SK-N-SH (cell line): ENCODE measurements at regions not wholly inside any gene's neighbourhood (a gene's known extent, or its start where the extent isn't known, plus 50 kb on each side); places are given as distances from the start of the nearest gene placed in this dataset.

Source experiments
- CTCF ChIA-PET: fragments of 300-600, 350-600 bp; formaldehyde crosslinking; extraction: SDS; loops from one replicate; lab custom pipeline; 2021; lab: Yijun Ruan, JAX
- POLR2A ChIA-PET: fragments of 350-600 bp; sonication (Branson Sonifier 250); formaldehyde crosslinking; extraction: SDS; loops from one replicate; lab custom pipeline; 2020; ENCODE audit warnings: antibody characterized with exemption, inconsistent platforms; lab: Yijun Ruan, JAX
- DNase-seq: peaks from one replicate; pipeline ENCODE4 v3.0.0; 2012
- H2AFZ ChIP-seq: fragments of 200-600 bp; sonication (generic); 2 replicates; pipeline ENCODE4 v1.8.1; 2016; ENCODE audit warnings: antibody characterized with exemption, mild to moderate bottlenecking, low read depth
- H3F3A ChIP-seq: fragments of 200-600 bp; sonication (generic); replicated peaks from 2 replicates; pipeline ENCODE3; 2016; ENCODE audit warnings: antibody characterized with exemption, mild to moderate bottlenecking; ENCODE audit not compliant: insufficient read depth
- H3K27ac ChIP-seq, 2 experiments: fragments of 200-500 bp in 1 of 2; fragments of 200-600 bp in 1 of 2; sonication (Bioruptor generic) in 1 of 2; sonication (generic), shearing (Covaris generic) in 1 of 2; 2 replicates each; pipeline versions ENCODE4 v1.5.1 to v1.6.1; 2014 to 2016; ENCODE audit warnings: low read depth in 2 of 2, inconsistent platforms in 1 of 2, low read length in 1 of 2, mild to moderate bottlenecking in 1 of 2, mixed read lengths in 1 of 2
- H3K27me3 ChIP-seq: fragments of 200-600 bp; sonication (generic), shearing (Covaris generic); 2 replicates; pipeline ENCODE4 v1.6.1; 2016; ENCODE audit warnings: mixed run types; ENCODE audit not compliant: insufficient read depth
- H3K36me3 ChIP-seq, 2 experiments: fragments of 200-500 bp in 1 of 2; fragments of 200-600 bp in 1 of 2; sonication (Bioruptor generic) in 1 of 2; sonication (generic) in 1 of 2; replicated peaks in 1 of 2; 2 replicates each; pipeline versions ENCODE3 to v1.5.1; 2014 to 2016; ENCODE audit warnings: low read length in 1 of 2, mild to moderate bottlenecking in 1 of 2; ENCODE audit not compliant: insufficient read depth in 2 of 2, control insufficient read depth in 1 of 2
- H3K4me1 ChIP-seq, 2 experiments: fragments of 200-500 bp in 1 of 2; fragments of 200-600 bp in 1 of 2; sonication (Bioruptor generic) in 1 of 2; sonication (generic), shearing (Covaris generic) in 1 of 2; 2 replicates each; pipeline versions ENCODE4 v1.5.1 to v1.6.1; 2014 to 2016; ENCODE audit warnings: low read depth in 1 of 2, low read length in 1 of 2, mixed run types in 1 of 2; ENCODE audit not compliant: insufficient read depth in 2 of 2, control insufficient read depth in 1 of 2
- H3K4me2 ChIP-seq: fragments of 200-600 bp; sonication (generic), shearing (Covaris generic); 2 replicates; pipeline ENCODE4 v1.6.1; 2017; ENCODE audit warnings: mixed run types
- H3K4me3 ChIP-seq, 2 experiments: fragments of 200-500 bp in 1 of 2; fragments of 200-600 bp in 1 of 2; sonication (Bioruptor generic) in 1 of 2; sonication (generic), shearing (Covaris generic) in 1 of 2; 2 replicates each; pipeline versions ENCODE4 v1.5.1 to v1.8.1; 2014 to 2016; ENCODE audit warnings: low read depth in 2 of 2, inconsistent platforms in 1 of 2, low read length in 1 of 2, mild to moderate bottlenecking in 1 of 2, mixed read lengths in 1 of 2, moderate library complexity in 1 of 2
- H3K79me2 ChIP-seq: fragments of 200-600 bp; sonication (generic); 2 replicates; pipeline ENCODE4 v1.8.1; 2017; ENCODE audit warnings: mild to moderate bottlenecking; ENCODE audit not compliant: insufficient read depth
- H3K9ac ChIP-seq: fragments of 200-600 bp; sonication (generic); 2 replicates; pipeline ENCODE4 v1.6.1; 2017; ENCODE audit warnings: mixed run types
- H3K9me2 ChIP-seq: fragments of 200-600 bp; sonication (generic); 2 replicates; pipeline ENCODE4 v1.6.1; 2017; ENCODE audit warnings: mixed run types
- H3K9me3 ChIP-seq: fragments of 200-600 bp; sonication (generic); 2 replicates; pipeline ENCODE4 v1.6.1; 2017; ENCODE audit warnings: mixed run types, mild to moderate bottlenecking, moderate library complexity
- H4K20me1 ChIP-seq: fragments of 200-600 bp; sonication (generic); 2 replicates; pipeline ENCODE4 v1.6.1; 2017; ENCODE audit warnings: mild to moderate bottlenecking, mixed run types; ENCODE audit not compliant: insufficient read depth
- CHD2 ChIP-seq: fragments of 150-350 bp; IDR thresholded peaks from 2 replicates; pipeline ENCODE4 v1.6.1; 2018; ENCODE audit warnings: low read length; ENCODE audit not compliant: partially characterized antibody
- CTCF ChIP-seq: fragments of 200-600 bp; sonication (generic); IDR thresholded peaks from 2 replicates; pipeline ENCODE4 v1.6.1; 2017; ENCODE audit warnings: antibody characterized with exemption, mild to moderate bottlenecking, moderate library complexity
- EP300 ChIP-seq, 2 experiments: IDR thresholded peaks; 2 replicates each; pipeline versions ENCODE4 v1.4.0 to v1.6.1; 2012; ENCODE audit warnings: borderline replicate concordance in 1 of 2, low read depth in 1 of 2, low read length in 1 of 2
- GATA2 ChIP-seq: sonication (generic); formaldehyde crosslinking; IDR thresholded peaks from 2 replicates; pipeline ENCODE4 v1.5.0; 2020; ENCODE audit warnings: mild to moderate bottlenecking, missing genetic modification reagents
- IRF3 ChIP-seq: fragments of 150-350 bp; IDR thresholded peaks from 2 replicates; pipeline ENCODE4 v1.6.1; 2016; ENCODE audit warnings: mild to moderate bottlenecking, low read depth, low read length
- MEF2A ChIP-seq: IDR thresholded peaks from 2 replicates; pipeline ENCODE4 v1.4.0; 2012; ENCODE audit warnings: low read depth, borderline replicate concordance
- NRF1 ChIP-seq: IDR thresholded peaks from 2 replicates; pipeline ENCODE4 v1.6.1; 2012; ENCODE audit warnings: low read depth, mild to moderate bottlenecking, low read length
- RAD21 ChIP-seq: IDR thresholded peaks from 2 replicates; pipeline ENCODE4 v1.6.1; 2012; ENCODE audit warnings: mild to moderate bottlenecking, low read length
- RCOR1 ChIP-seq: fragments of 150-350 bp; IDR thresholded peaks from 2 replicates; pipeline ENCODE4 v1.6.1; 2017; ENCODE audit warnings: antibody characterized with exemption, low read length
- RXRA ChIP-seq: IDR thresholded peaks from 2 replicates; pipeline ENCODE4 v1.4.0; 2012; ENCODE audit warnings: low read depth, mild to moderate bottlenecking, borderline replicate concordance
- TCF12 ChIP-seq: IDR thresholded peaks from 2 replicates; pipeline ENCODE4 v1.4.0; 2012
- USF1 ChIP-seq: IDR thresholded peaks from 2 replicates; pipeline ENCODE4 v1.4.0; 2012; ENCODE audit warnings: low read depth, borderline replicate concordance
- ZBTB33 ChIP-seq: IDR thresholded peaks from 2 replicates; pipeline ENCODE4 v1.4.0; 2012; ENCODE audit warnings: low read depth, borderline replicate concordance
- WGBS: methylation state at CpG from one replicate; pipeline ENCODE4 v1.1.6; 2017; ENCODE audit warnings: low lambda C conversion rate; 5-methylcytosine and 5-hydroxymethylcytosine counted together

- TF ChIP-seq USF1 (peak; percentile 20; the same call in 1 of the 2 replicates), TCF12 (no peak)
- H4K20me1 ChIP-seq, result no peaks in the 10 kb centered on the region
- H3K9me2 ChIP-seq, result no peaks in the 10 kb centered on the region
- no peak overlapping the region for H3K27ac ChIP-seq
- H3K79me2 ChIP-seq, result no peaks in the 10 kb centered on the region
- no peaks in the 10 kb centered on the region for H3F3A ChIP-seq
- H3K4me3 ChIP-seq, result no peak overlapping the region
- no peak overlapping the region for H2AFZ ChIP-seq
- DNase-seq, result no peak
- no peak overlapping the region for H3K4me2 ChIP-seq
- no peaks in the 10 kb centered on the region for H3K36me3 ChIP-seq
- ChIA-PET CTCF (no interaction called here), POLR2A (no interaction called here)
- no peaks in the 10 kb centered on the region; a peak in 1 of 4 replicates for H3K4me1 ChIP-seq
- no peaks in the 10 kb centered on the region for H3K9me3 ChIP-seq
- H3K9ac ChIP-seq, result no peak overlapping the region
- H3K27me3 ChIP-seq, result no peaks in the 10 kb centered on the region
These were observed 89.6 kb downstream of the AASDHPPT start for GRCh38 chr11:106167085-106167484.

GRCh38 chr11:106172386-106172991, 95.0 kb downstream of the AASDHPPT start:
- peak overlapping the region in 1 of 2 experiments; percentile 89; a peak in 2 of 4 replicates for H3K27ac ChIP-seq
- H3K4me1 ChIP-seq, result peaks cover 0 to 3% of the 10 kb centered on the region in 2 experiments; a peak in 2 of 4 replicates
- no peaks in the 10 kb centered on the region for H3K9me2 ChIP-seq
- H4K20me1 ChIP-seq, result no peaks in the 10 kb centered on the region
- H2AFZ ChIP-seq, result peak overlapping the region; percentile 39; the same call in 1 of the 2 replicates
- H3K79me2 ChIP-seq, result no peaks in the 10 kb centered on the region
- H3K9ac ChIP-seq, result no peak overlapping the region
- H3K4me3 ChIP-seq, result peak overlapping the region in 1 of 2 experiments; percentile 28; a peak in 1 of 4 replicates
- no peaks in the 10 kb centered on the region for H3K36me3 ChIP-seq
- CTCF ChIA-PET, result interaction anchor here (1.0 to 1.9 kb wide), 2 partner anchors 16 to 39 kb away, joined by 3 to 5 read pairs; no protein-coding TSS in a partner anchor
- H3K4me2 ChIP-seq, result no peak overlapping the region
- peak; percentile 21 for DNase-seq
- no peaks in the 10 kb centered on the region for H3K27me3 ChIP-seq
- WGBS, result 20% methylated on average over 4 of the region's 4 CpGs
- H3F3A ChIP-seq, result no peaks in the 10 kb centered on the region
- POLR2A ChIA-PET, result no interaction called here
- TF ChIP-seq GATA2 (peak; percentile 27; the same call in 1 of the 2 replicates), MEF2A (no peak), CHD2 (peak; percentile 61), RCOR1 (peak; percentile 58; the same call in 1 of the 2 replicates), EP300 (IDR thresholded peaks at IDR 0.05; ENCODE audit: borderline replicate concordance in 1 of 2, low read depth in 1 of 2, low read length in 1 of 2) (peak in 1 of 2 experiments; percentile 59; a peak in 1 of 4 replicates), RXRA (no peak)
- no peaks in the 10 kb centered on the region for H3K9me3 ChIP-seq

DNA sequence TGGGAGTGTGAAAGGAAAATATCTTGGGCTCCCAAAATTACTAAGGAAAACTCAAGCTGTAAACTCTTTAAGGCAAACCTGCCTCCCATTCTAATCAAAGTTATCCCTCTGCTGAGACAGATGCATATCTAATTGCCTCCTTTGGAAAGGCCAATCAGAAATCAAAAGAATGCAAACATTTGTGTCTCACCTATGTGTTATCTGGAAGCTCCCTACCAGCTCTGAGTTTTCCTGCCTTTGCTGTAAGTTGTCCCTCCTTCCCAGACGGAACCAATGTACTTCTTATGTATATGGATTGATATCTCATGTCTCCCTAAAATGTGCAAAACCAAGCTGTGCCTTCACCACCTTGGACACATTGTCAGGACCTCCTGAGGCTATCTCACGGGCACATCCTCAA, 95.8 kb downstream of the AASDHPPT start:
- Histone ChIP-seq H3K9me2 (no peaks in the 10 kb centered on the region), H3K9ac (no peak overlapping the region), H3K4me1 (peaks cover 0 to 3% of the 10 kb centered on the region in 2 experiments; a peak in 2 of 4 replicates), H3K79me2 (no peaks in the 10 kb centered on the region), H4K20me1 (no peaks in the 10 kb centered on the region), H2AFZ (peak overlapping the region; percentile 39; the same call in 1 of the 2 replicates), H3K27me3 (no peaks in the 10 kb centered on the region), H3K9me3 (no peaks in the 10 kb centered on the region), H3K4me3 (no peak overlapping the region), H3F3A (no peaks in the 10 kb centered on the region), H3K27ac (peak overlapping the region in 1 of 2 experiments; percentile 89; a peak in 2 of 4 replicates), H3K36me3 (no peaks in the 10 kb centered on the region), H3K4me2 (no peak overlapping the region)
- WGBS, result 58% methylated on average over 2 of the region's 2 CpGs
- POLR2A ChIA-PET, result no interaction called here
- no peak for DNase-seq
- CTCF ChIA-PET, result no interaction called here
- TF ChIP-seq USF1, result no peak
- no peak for TF ChIP-seq CTCF
- TF ChIP-seq IRF3, result no peak
- no peak for TF ChIP-seq NRF1
- no peak for TF ChIP-seq RAD21
- no peak for TF ChIP-seq RXRA
- no peak for TF ChIP-seq ZBTB33
